GM12865 (cell line): ENCODE measurements at regions not wholly inside any gene's neighbourhood (a gene's known extent, or its start where the extent isn't known, plus 50 kb on each side); places are given as distances from the start of the nearest gene placed in this dataset.
"Not testable (repeated sequence)": the region's sequence is repeated elsewhere in the genome, so short reads cannot be mapped to it uniquely, and the experiment has no call there.

Experiments used
- DNase-seq: peaks from one replicate; pipeline ENCODE4 v3.0.0; 2010; ENCODE audit warnings: low read depth
- H3K4me3 ChIP-seq: 2 replicates; pipeline ENCODE4 v1.5.1; 2011; ENCODE audit warnings: mild to moderate bottlenecking, low read depth, low read length, control low read depth
- CTCF ChIP-seq: IDR thresholded peaks from 2 replicates; pipeline ENCODE4 v1.5.1; 2011; ENCODE audit warnings: low read length, control low read depth, low read depth, inconsistent platforms; ENCODE audit not compliant: insufficient read depth; ENCODE audit errors: missing control alignments

GRCh38 chr9:31185831-31186230 lies 1198.6 kb upstream of the ACO1 start:
- no peak for DNase-seq
- H3K4me3 ChIP-seq, result no peak overlapping the region
- no peak for TF ChIP-seq CTCF

- H3K4me3 ChIP-seq, result no peak overlapping the region
- no peak for DNase-seq
- no peak for TF ChIP-seq CTCF
Observed at GRCh38 chr9:31188496-31188895, 1195.9 kb upstream of the ACO1 start.

GRCh38 chr9:31210978-31211570 lies 1173.4 kb upstream of the ACO1 start:
- no peak for TF ChIP-seq CTCF

GRCh38 chr9:31229976-31230375 lies 1154.5 kb upstream of the ACO1 start:
- H3K4me3 ChIP-seq, DNase-seq: not testable (repeated sequence)

More at GRCh38 chr9:31210978-31211570, 1173.4 kb upstream of the ACO1 start:
- no peak overlapping the region for H3K4me3 ChIP-seq
- DNase-seq, result no peak

GRCh38 chr9:31232485-31232884 lies 1152.0 kb upstream of the ACO1 start:
- no peak for TF ChIP-seq CTCF
- DNase-seq, result no peak
- H3K4me3 ChIP-seq, result no peak overlapping the region

GRCh38 chr9:31236344-31236743 lies 1148.1 kb upstream of the ACO1 start:
- no peak overlapping the region for H3K4me3 ChIP-seq
- no peak for DNase-seq
- TF ChIP-seq CTCF, result no peak

- no peak for TF ChIP-seq CTCF
- no peak for DNase-seq
- H3K4me3 ChIP-seq, result no peak overlapping the region
Observed at GRCh38 chr9:31243386-31243785, 1141.1 kb upstream of the ACO1 start.
